ENCODE measurements at regions not wholly inside any gene's neighbourhood (a gene's known extent, or its start where the extent isn't known, plus 50 kb on each side); places are given as distances from the start of the nearest gene placed in this dataset.

- no peak for DNase-seq (ENCODE audit: low read depth in 2 of 3, low spot score in 1 of 3)
Observed at GRCh38 chr6:168791917-168792316, 350.9 kb downstream of the SMOC2 start.

GRCh38 chr6:168789699-168790098 lies 348.7 kb downstream of the SMOC2 start:
- no peak for DNase-seq (ENCODE audit: low read depth in 2 of 3, low spot score in 1 of 3)

- no peak for DNase-seq (ENCODE audit: low read depth in 2 of 3, low spot score in 1 of 3)
Observed at GRCh38 chr6:168785720-168786511, 344.9 kb downstream of the SMOC2 start.

GRCh38 chr6:168784426-168784825 lies 343.4 kb downstream of the SMOC2 start:
- DNase-seq (ENCODE audit: low read depth in 2 of 3, low spot score in 1 of 3) = no peak

GRCh38 chr6:168783720-168784119 lies 342.7 kb downstream of the SMOC2 start:
- DNase-seq (ENCODE audit: low read depth in 2 of 3, low spot score in 1 of 3) = no peak

GRCh38 chr6:168782187-168782751 lies 341.3 kb downstream of the SMOC2 start:
- no peak for DNase-seq (ENCODE audit: low read depth in 2 of 3, low spot score in 1 of 3)

- no peak for DNase-seq (ENCODE audit: low read depth in 2 of 3, low spot score in 1 of 3)
Observed at GRCh38 chr6:168778201-168778600, 337.2 kb downstream of the SMOC2 start.

- no peak for DNase-seq (ENCODE audit: low read depth in 2 of 3, low spot score in 1 of 3)
Observed at GRCh38 chr6:168774381-168774780, 333.4 kb downstream of the SMOC2 start.

- DNase-seq (ENCODE audit: low read depth in 2 of 3, low spot score in 1 of 3) = no peak
Observed at GRCh38 chr6:168773788-168774187, 332.8 kb downstream of the SMOC2 start.

GRCh38 chr6:168765752-168766151 lies 324.8 kb downstream of the SMOC2 start:
- no peak for DNase-seq (ENCODE audit: low read depth in 2 of 3, low spot score in 1 of 3)

GRCh38 chr6:168756009-168756634 lies 315.1 kb downstream of the SMOC2 start:
- no peak for DNase-seq (ENCODE audit: low read depth in 2 of 3, low spot score in 1 of 3)

- DNase-seq (ENCODE audit: low read depth in 2 of 3, low spot score in 1 of 3) = no peak
Observed at GRCh38 chr6:168746643-168747042, 305.7 kb downstream of the SMOC2 start.

- no peak for DNase-seq (ENCODE audit: low read depth in 2 of 3, low spot score in 1 of 3)
Observed at GRCh38 chr6:168746013-168746412, 305.0 kb downstream of the SMOC2 start.

- DNase-seq (ENCODE audit: low read depth in 2 of 3, low spot score in 1 of 3) = no peak
Observed at GRCh38 chr6:168744861-168745260, 303.9 kb downstream of the SMOC2 start.

- no peak for DNase-seq (ENCODE audit: low read depth in 2 of 3, low spot score in 1 of 3)
Observed at GRCh38 chr6:168741942-168742782, 301.2 kb downstream of the SMOC2 start.

- no peak for DNase-seq (ENCODE audit: low read depth in 2 of 3, low spot score in 1 of 3)
Observed at GRCh38 chr6:168741305-168741704, 300.3 kb downstream of the SMOC2 start.

- no peak for DNase-seq (ENCODE audit: low read depth in 2 of 3, low spot score in 1 of 3)
Observed at GRCh38 chr6:168739381-168739780, 298.4 kb downstream of the SMOC2 start.

- DNase-seq (ENCODE audit: low read depth in 2 of 3, low spot score in 1 of 3) = no peak
Observed at GRCh38 chr6:168737481-168737880, 296.5 kb downstream of the SMOC2 start.

- no peak for DNase-seq (ENCODE audit: low read depth in 2 of 3, low spot score in 1 of 3)
Observed at GRCh38 chr6:168737014-168737413, 296.0 kb downstream of the SMOC2 start.

- no peak for DNase-seq (ENCODE audit: low read depth in 2 of 3, low spot score in 1 of 3)
Observed at GRCh38 chr6:168736039-168736438, 295.1 kb downstream of the SMOC2 start.

GRCh38 chr6:168735268-168735949 lies 294.4 kb downstream of the SMOC2 start:
- DNase-seq (ENCODE audit: low read depth in 2 of 3, low spot score in 1 of 3) = no peak
